Naive thymus-derived CD4-positive, alpha-beta T cell (primary cell): ENCODE measurements at regions not wholly inside any gene's neighbourhood (a gene's known extent, or its start where the extent isn't known, plus 50 kb on each side); places are given as distances from the start of the nearest gene placed in this dataset.

Experiments used
- ATAC-seq: fragments of 150-1000 bp; cut with Tn5 transposase; 2 replicates; pipeline ENCODE4 v1.10.0; 2021; ENCODE audit warnings: mild to moderate bottlenecking, moderate library complexity
- CTCF ChIA-PET: fragments of 350-600 bp; sonication (Branson Sonifier 250); formaldehyde crosslinking; loops from one replicate; lab custom pipeline; 2021; ENCODE audit warnings: antibody characterized with exemption; lab: Charles Lee
- POLR2A ChIA-PET: fragments of 350-600 bp; sonication (Branson Sonifier 250); formaldehyde crosslinking; loops from one replicate; lab custom pipeline; 2021; ENCODE audit warnings: antibody characterized with exemption, inconsistent platforms; lab: Charles Lee
- DNase-seq, 9 donors: peaks; one replicate each; pipeline versions ENCODE4 v3.0.0 to v3.0.0-alpha.2; 2020 to 2022; ENCODE audit warnings: mixed read lengths in 1 of 9
- H3K27ac ChIP-seq: one replicate; pipeline ENCODE4 v1.7.0; 2013; ENCODE audit warnings: mild to moderate bottlenecking, low read depth, low read length, moderate library complexity
- H3K27me3 ChIP-seq, 2 donors: one replicate each; pipeline ENCODE4 v1.7.0; 2013; ENCODE audit warnings: low read length in 2 of 2, mild to moderate bottlenecking in 2 of 2, moderate library complexity in 2 of 2; ENCODE audit not compliant: control insufficient read depth in 2 of 2, insufficient read depth in 2 of 2
- H3K36me3 ChIP-seq, 3 experiments: 1 replicate in 2 of 3; 2 replicates in 1 of 3; pipeline ENCODE4 v1.7.0; 2013; ENCODE audit warnings: low read length in 3 of 3, mild to moderate bottlenecking in 3 of 3, moderate library complexity in 1 of 3; ENCODE audit not compliant: insufficient read depth in 3 of 3, control insufficient read depth in 2 of 3
- H3K4me1 ChIP-seq, 2 donors: one replicate each; pipeline ENCODE4 v1.7.0; 2013; ENCODE audit warnings: low read length in 2 of 2, mild to moderate bottlenecking in 2 of 2, moderate library complexity in 1 of 2; ENCODE audit not compliant: control insufficient read depth in 2 of 2, insufficient read depth in 2 of 2
- H3K4me3 ChIP-seq: 2 replicates; pipeline ENCODE4 v1.7.0; 2013; ENCODE audit warnings: mild to moderate bottlenecking, low read length
- H3K9me3 ChIP-seq, 3 experiments: 1 replicate in 2 of 3; 2 replicates in 1 of 3; pipeline ENCODE4 v1.7.0; 2013; ENCODE audit warnings: low read length in 3 of 3; ENCODE audit not compliant: control insufficient read depth in 2 of 3
- H3K27ac Mint-ChIP-seq, 9 donors: one replicate each; pipeline ENCODE4 v1.8.0; 2020 to 2022; ENCODE audit warnings: mixed read lengths in 9 of 9, mild to moderate bottlenecking in 8 of 9, moderate library complexity in 5 of 9, inconsistent platforms in 2 of 9
- H3K27me3 Mint-ChIP-seq, 5 donors: one replicate each; pipeline ENCODE4 v1.8.0; 2021 to 2022; ENCODE audit warnings: mixed read lengths in 5 of 5, mild to moderate bottlenecking in 1 of 5
- H3K36me3 Mint-ChIP-seq, 5 donors: one replicate each; pipeline ENCODE4 v1.8.0; 2020 to 2022; ENCODE audit warnings: mixed read lengths in 5 of 5, mild to moderate bottlenecking in 3 of 5, inconsistent platforms in 1 of 5
- H3K4me1 Mint-ChIP-seq, 7 donors: one replicate each; pipeline ENCODE4 v1.8.0; 2020 to 2022; ENCODE audit warnings: mixed read lengths in 7 of 7, mild to moderate bottlenecking in 3 of 7, inconsistent platforms in 1 of 7
- H3K4me3 Mint-ChIP-seq, 10 donors: one replicate each; pipeline ENCODE4 v1.8.0; 2020 to 2022; ENCODE audit warnings: mild to moderate bottlenecking in 10 of 10, mixed read lengths in 10 of 10, moderate library complexity in 6 of 10, inconsistent platforms in 2 of 10
- H3K9me3 Mint-ChIP-seq, 11 donors: one replicate each; pipeline ENCODE4 v1.8.0; 2020 to 2022; ENCODE audit warnings: mixed read lengths in 11 of 11, mild to moderate bottlenecking in 4 of 11, inconsistent platforms in 1 of 11, moderate library complexity in 1 of 11
- intact Hi-C, 2 donors: fragments of 100-400 bp; cut with micrococcal nuclease; formaldehyde crosslinking; loops; one replicate each; pipeline ENCODE4 v1.15.1; 2023

GRCh38 chr12:88746386-88746785, 166.1 kb upstream of the KITLG start:
- H3K4me1 Mint-ChIP-seq: no peaks in the 10 kb centered on the region
- CTCF ChIA-PET: no interaction called here

GRCh38 chr12:88743946-88744685, 163.8 kb upstream of the KITLG start:
- ATAC-seq (no peak), DNase-seq (no peak)
- POLR2A ChIA-PET: no interaction called here
- Histone ChIP-seq H3K27me3 (no peaks in the 10 kb centered on the region), H3K9me3 (no peaks in the 10 kb centered on the region), H3K4me3 (no peak overlapping the region), H3K36me3 (no peaks in the 10 kb centered on the region), H3K27ac (no peak overlapping the region), H3K4me1 (no peaks in the 10 kb centered on the region)
- intact Hi-C loops: no loop called here
- Mint-ChIP-seq H3K9me3 (peaks cover 0 to 6% (median 0%) of the 10 kb centered on the region in 11 donors), H3K27ac (no peak overlapping the region), H3K36me3 (no peaks in the 10 kb centered on the region), H3K4me1 (no peaks in the 10 kb centered on the region), H3K4me3 (no peak overlapping the region), H3K27me3 (no peaks in the 10 kb centered on the region)
- CTCF ChIA-PET: no interaction called here

More at GRCh38 chr12:88746386-88746785, 166.1 kb upstream of the KITLG start:
- no peaks in the 10 kb centered on the region for H3K36me3 Mint-ChIP-seq
- H3K9me3 ChIP-seq: no peaks in the 10 kb centered on the region
- H3K9me3 Mint-ChIP-seq: peaks cover 0 to 6% (median 0%) of the 10 kb centered on the region in 11 donors
- H3K27me3 Mint-ChIP-seq: no peaks in the 10 kb centered on the region
- no peak overlapping the region for H3K27ac Mint-ChIP-seq
- POLR2A ChIA-PET: no interaction called here
- DNase-seq (no peak), ATAC-seq (no peak)
- no peaks in the 10 kb centered on the region for H3K36me3 ChIP-seq
- intact Hi-C loops: no loop called here
- H3K4me1 ChIP-seq: no peaks in the 10 kb centered on the region
- no peak overlapping the region for H3K4me3 ChIP-seq
- no peak overlapping the region for H3K4me3 Mint-ChIP-seq
- no peaks in the 10 kb centered on the region for H3K27me3 ChIP-seq
- no peak overlapping the region for H3K27ac ChIP-seq

GRCh38 chr12:88737838-88738472, 157.7 kb upstream of the KITLG start:
- Mint-ChIP-seq H3K4me3 (no peak overlapping the region), H3K36me3 (no peaks in the 10 kb centered on the region), H3K27ac (no peak overlapping the region), H3K9me3 (peaks cover 0 to 3% (median 0%) of the 10 kb centered on the region in 11 donors), H3K4me1 (no peaks in the 10 kb centered on the region), H3K27me3 (peaks cover 0 to 3% (median 0%) of the 10 kb centered on the region in 5 donors)
- no peak overlapping the region for H3K27ac ChIP-seq
- no peak overlapping the region for H3K4me3 ChIP-seq
- DNase-seq (no peak), ATAC-seq (no peak)
- H3K36me3 ChIP-seq: no peaks in the 10 kb centered on the region
- H3K9me3 ChIP-seq: no peaks in the 10 kb centered on the region
- H3K27me3 ChIP-seq: no peaks in the 10 kb centered on the region
- POLR2A ChIA-PET: no interaction called here
- CTCF ChIA-PET: no interaction called here
- intact Hi-C loops: no loop called here
- no peaks in the 10 kb centered on the region for H3K4me1 ChIP-seq

- H3K27me3 ChIP-seq: no peaks in the 10 kb centered on the region
- H3K36me3 ChIP-seq: no peaks in the 10 kb centered on the region
- CTCF ChIA-PET: no interaction called here
- no peak overlapping the region for H3K27ac ChIP-seq
- Mint-ChIP-seq H3K9me3 (peaks cover 0 to 3% (median 0%) of the 10 kb centered on the region in 11 donors), H3K4me3 (no peak overlapping the region), H3K36me3 (no peaks in the 10 kb centered on the region), H3K27me3 (peaks cover 0 to 3% (median 0%) of the 10 kb centered on the region in 5 donors), H3K4me1 (no peaks in the 10 kb centered on the region), H3K27ac (no peak overlapping the region)
- intact Hi-C loops: no loop called here
- no peaks in the 10 kb centered on the region for H3K4me1 ChIP-seq
- no peaks in the 10 kb centered on the region for H3K9me3 ChIP-seq
- no peak for ATAC-seq
- POLR2A ChIA-PET: no interaction called here
- no peak for DNase-seq
- no peak overlapping the region for H3K4me3 ChIP-seq
Observed at GRCh38 chr12:88736031-88736430, 155.8 kb upstream of the KITLG start.

- ChIA-PET CTCF (no interaction called here), POLR2A (no interaction called here)
- Histone ChIP-seq H3K9me3 (no peaks in the 10 kb centered on the region), H3K36me3 (no peaks in the 10 kb centered on the region), H3K27me3 (no peaks in the 10 kb centered on the region), H3K27ac (no peak overlapping the region), H3K4me3 (no peak overlapping the region), H3K4me1 (no peaks in the 10 kb centered on the region)
- no peaks in the 10 kb centered on the region for H3K27me3 Mint-ChIP-seq
- no peak for DNase-seq
- no peaks in the 10 kb centered on the region for H3K36me3 Mint-ChIP-seq
- peaks cover 0 to 4% (median 0%) of the 10 kb centered on the region in 11 donors for H3K9me3 Mint-ChIP-seq
- ATAC-seq: no peak
- no peak overlapping the region for H3K4me3 Mint-ChIP-seq
- intact Hi-C loops: no loop called here
- no peaks in the 10 kb centered on the region for H3K4me1 Mint-ChIP-seq
- H3K27ac Mint-ChIP-seq: no peak overlapping the region
Observed at GRCh38 chr12:88733008-88733407, 152.7 kb upstream of the KITLG start.

GRCh38 chr12:88729196-88729595, 148.9 kb upstream of the KITLG start:
- H3K27me3 ChIP-seq: no peaks in the 10 kb centered on the region
- H3K27ac ChIP-seq: no peak overlapping the region
- DNase-seq: no peak
- peaks cover 0 to 3% (median 0%) of the 10 kb centered on the region in 11 donors for H3K9me3 Mint-ChIP-seq
- intact Hi-C loops: no loop called here
- no peak overlapping the region for H3K27ac Mint-ChIP-seq
- CTCF ChIA-PET: no interaction called here
- H3K4me1 Mint-ChIP-seq: no peaks in the 10 kb centered on the region
- no peaks in the 10 kb centered on the region for H3K36me3 Mint-ChIP-seq
- H3K27me3 Mint-ChIP-seq: peaks cover 0 to 5% (median 0%) of the 10 kb centered on the region in 5 donors
- H3K36me3 ChIP-seq: no peaks in the 10 kb centered on the region
- POLR2A ChIA-PET: no interaction called here
- H3K4me1 ChIP-seq: no peaks in the 10 kb centered on the region
- no peak for ATAC-seq
- no peaks in the 10 kb centered on the region for H3K9me3 ChIP-seq
- H3K4me3 ChIP-seq: no peak overlapping the region
- H3K4me3 Mint-ChIP-seq: no peak overlapping the region
